ES-I3 (cell line): ENCODE measurements at regions not wholly inside any gene's neighbourhood (a gene's known extent, or its start where the extent isn't known, plus 50 kb on each side); places are given as distances from the start of the nearest gene placed in this dataset.
"Not testable (repeated sequence)": the region's sequence is repeated elsewhere in the genome, so short reads cannot be mapped to it uniquely, and the experiment has no call there.

Experiments used
- H3K36me3 ChIP-seq: 2 replicates; pipeline ENCODE4 v1.6.1; 2013; ENCODE audit warnings: mild to moderate bottlenecking, low read length, control low read depth, moderate library complexity; ENCODE audit not compliant: insufficient read depth
- H3K4me1 ChIP-seq: 2 replicates; pipeline ENCODE4 v1.6.1; 2013; ENCODE audit warnings: mild to moderate bottlenecking, control low read depth, low read length; ENCODE audit not compliant: insufficient read depth
- H3K9ac ChIP-seq: 2 replicates; pipeline ENCODE4 v1.6.1; 2013; ENCODE audit warnings: low read depth, mild to moderate bottlenecking, low read length, moderate library complexity
- H3K9me3 ChIP-seq: 2 replicates; pipeline ENCODE4 v1.6.1; 2013; ENCODE audit warnings: mild to moderate bottlenecking, low read length, moderate library complexity; ENCODE audit not compliant: control insufficient read depth, insufficient read depth

- H3K36me3 ChIP-seq, H3K9me3 ChIP-seq, H3K9ac ChIP-seq: not testable (repeated sequence)
Observed at GRCh38 chr1:146770998-146771397, 167.1 kb upstream of the NBPF12 start.

GRCh38 chr1:146763234-146763633, 174.9 kb upstream of the NBPF12 start:
- not testable (repeated sequence) for H3K4me1 ChIP-seq, H3K36me3 ChIP-seq, H3K9ac ChIP-seq, H3K9me3 ChIP-seq

More at GRCh38 chr1:146770998-146771397, 167.1 kb upstream of the NBPF12 start:
- H3K4me1 ChIP-seq, result not testable (repeated sequence)

GRCh38 chr1:146756858-146757257, 181.3 kb upstream of the NBPF12 start:
- H3K9ac ChIP-seq, H3K4me1 ChIP-seq, H3K36me3 ChIP-seq, H3K9me3 ChIP-seq: not testable (repeated sequence)

- H3K4me1 ChIP-seq, H3K9ac ChIP-seq, H3K9me3 ChIP-seq, H3K36me3 ChIP-seq: not testable (repeated sequence)
Observed at GRCh38 chr1:146748686-146749085, 189.4 kb upstream of the NBPF12 start.

GRCh38 chr1:146731981-146732680, 206.0 kb upstream of the NBPF12 start:
- H3K9ac ChIP-seq, result not testable (repeated sequence)

GRCh38 chr1:146729642-146730344, 208.3 kb upstream of the NBPF12 start:
- H3K4me1 ChIP-seq, H3K36me3 ChIP-seq, H3K9me3 ChIP-seq, H3K9ac ChIP-seq: not testable (repeated sequence)

More at GRCh38 chr1:146731981-146732680, 206.0 kb upstream of the NBPF12 start:
- H3K9me3 ChIP-seq, H3K36me3 ChIP-seq, H3K4me1 ChIP-seq: not testable (repeated sequence)

- H3K36me3 ChIP-seq, H3K9me3 ChIP-seq, H3K9ac ChIP-seq, H3K4me1 ChIP-seq: not testable (repeated sequence)
Observed at GRCh38 chr1:146715054-146715453, 223.1 kb upstream of the NBPF12 start.

GRCh38 chr1:146710838-146711521, 227.1 kb upstream of the NBPF12 start:
- not testable (repeated sequence) for H3K36me3 ChIP-seq, H3K9ac ChIP-seq, H3K4me1 ChIP-seq, H3K9me3 ChIP-seq

GRCh38 chr1:146709302-146709701, 228.8 kb upstream of the NBPF12 start:
- not testable (repeated sequence) for H3K4me1 ChIP-seq, H3K9ac ChIP-seq, H3K9me3 ChIP-seq, H3K36me3 ChIP-seq

GRCh38 chr1:146704162-146704724, 233.9 kb upstream of the NBPF12 start:
- not testable (repeated sequence) for H3K9me3 ChIP-seq, H3K36me3 ChIP-seq, H3K9ac ChIP-seq, H3K4me1 ChIP-seq

- H3K9me3 ChIP-seq, H3K4me1 ChIP-seq, H3K9ac ChIP-seq, H3K36me3 ChIP-seq: not testable (repeated sequence)
Observed at GRCh38 chr1:146701320-146701719, 236.8 kb upstream of the NBPF12 start.

- not testable (repeated sequence) for H3K9me3 ChIP-seq, H3K36me3 ChIP-seq, H3K4me1 ChIP-seq, H3K9ac ChIP-seq
Observed at GRCh38 chr1:146695388-146695787, 242.7 kb upstream of the NBPF12 start.

GRCh38 chr1:146691798-146692197, 246.3 kb upstream of the NBPF12 start:
- H3K4me1 ChIP-seq, H3K9ac ChIP-seq, H3K36me3 ChIP-seq, H3K9me3 ChIP-seq: not testable (repeated sequence)

- H3K4me1 ChIP-seq, H3K9ac ChIP-seq, H3K36me3 ChIP-seq, H3K9me3 ChIP-seq: not testable (repeated sequence)
Observed at GRCh38 chr1:146688893-146689292, 249.2 kb upstream of the NBPF12 start.
